NCI-H2227 (cell line): ENCODE measurements at regions not wholly inside any gene's neighbourhood (a gene's known extent, or its start where the extent isn't known, plus 50 kb on each side); places are given as distances from the start of the nearest gene placed in this dataset.

Source experiments
- DNase-seq: peaks from one replicate; lab custom pipeline; 2025; ENCODE audit not compliant: unreplicated experiment; lab: John Stamatoyannopoulos, UW

DNA sequence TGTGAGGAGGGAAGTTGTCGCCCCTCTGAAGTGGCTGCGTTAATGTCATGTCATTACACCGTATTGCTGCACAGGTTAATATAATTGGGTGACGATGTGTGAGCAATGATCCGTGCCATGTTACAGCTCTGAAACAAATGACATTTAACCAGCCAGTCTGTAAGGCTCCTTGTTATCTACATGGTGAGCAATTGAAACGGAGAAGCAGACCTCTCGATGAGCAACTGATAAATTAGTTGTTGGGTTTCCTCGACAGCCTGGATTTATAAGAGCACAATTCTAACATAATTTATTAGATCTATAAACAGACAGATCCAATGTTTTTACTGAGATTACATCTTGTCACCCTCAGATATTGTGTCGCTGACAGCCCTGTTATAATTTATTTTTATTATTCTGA is 49.9 kb upstream of the MAFB start:
- peak; percentile 41 for DNase-seq

DNA sequence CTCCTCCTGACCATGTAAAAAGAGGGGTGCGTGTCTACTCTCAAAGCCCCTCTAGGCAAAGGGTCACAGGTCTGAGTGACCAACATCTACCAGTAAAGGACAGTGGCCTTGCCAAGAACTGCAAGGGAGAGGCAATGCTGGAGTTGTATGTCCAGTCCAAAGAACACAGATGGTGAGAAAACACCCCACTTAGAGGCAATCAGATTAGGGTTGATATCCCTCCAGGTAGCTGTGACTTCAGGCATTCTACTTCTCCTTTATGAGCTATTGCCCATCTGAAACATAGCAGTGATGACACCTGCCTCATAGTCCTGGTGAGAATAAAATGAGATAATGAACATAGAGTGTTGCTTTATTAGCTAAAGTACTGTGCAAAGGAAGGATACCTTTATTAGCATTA is 50.8 kb upstream of the MAFB start:
- DNase-seq = no peak

GRCh38 chr20:40741507-40742106 is 52.6 kb upstream of the MAFB start:
- peak; percentile 44 for DNase-seq

DNA sequence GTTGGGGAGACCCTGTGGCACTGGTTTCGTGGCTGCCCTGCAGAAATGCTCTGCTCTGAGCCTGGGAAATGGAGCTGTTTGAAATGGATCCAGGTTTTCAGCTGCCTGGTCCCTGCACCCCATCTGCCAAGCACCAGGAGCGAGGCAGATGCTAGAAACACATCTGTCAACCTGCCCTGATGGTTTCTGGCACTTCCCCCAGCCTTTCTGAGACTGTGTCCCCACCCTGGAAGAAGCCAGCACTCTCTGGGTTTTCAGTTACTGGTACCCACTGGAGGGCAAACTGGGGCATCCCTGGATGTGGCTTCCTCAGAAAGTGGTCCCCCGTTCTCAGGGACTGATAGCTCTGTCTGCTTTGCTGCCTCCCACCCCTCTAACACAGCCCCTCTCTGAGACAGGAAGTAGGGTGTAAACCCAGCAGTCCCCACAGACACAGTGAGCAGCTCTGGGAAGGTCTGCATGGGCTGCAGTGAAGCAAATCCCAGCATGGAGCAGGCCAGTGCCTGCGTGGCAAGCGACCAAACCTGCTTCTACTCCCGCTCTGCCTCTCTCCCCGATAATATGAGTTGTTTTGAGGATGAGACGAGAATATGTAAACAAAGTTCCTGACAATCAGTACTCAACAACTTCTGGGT is 54.2 kb upstream of the MAFB start:
- no peak for DNase-seq

- no peak for DNase-seq
Measured at GRCh38 chr20:40744072-40744817, 55.2 kb upstream of the MAFB start.

DNA sequence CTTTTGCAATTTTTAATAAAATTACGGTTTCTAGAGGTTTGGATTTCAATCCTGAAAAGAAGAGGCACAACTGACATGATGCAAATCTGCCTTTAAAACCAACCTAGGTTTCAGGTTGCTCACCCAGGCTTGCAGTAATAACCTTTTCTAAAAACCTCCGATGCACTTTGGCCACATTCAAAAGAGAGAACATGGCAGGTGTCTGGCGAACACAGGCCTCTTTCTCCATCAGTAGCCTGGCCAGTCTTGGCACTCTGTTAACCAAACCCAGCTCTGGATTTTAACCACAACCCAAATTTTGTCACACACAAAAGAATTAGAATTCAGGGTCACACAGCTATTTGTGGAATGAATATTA is 55.8 kb upstream of the MAFB start:
- no peak for DNase-seq

DNA sequence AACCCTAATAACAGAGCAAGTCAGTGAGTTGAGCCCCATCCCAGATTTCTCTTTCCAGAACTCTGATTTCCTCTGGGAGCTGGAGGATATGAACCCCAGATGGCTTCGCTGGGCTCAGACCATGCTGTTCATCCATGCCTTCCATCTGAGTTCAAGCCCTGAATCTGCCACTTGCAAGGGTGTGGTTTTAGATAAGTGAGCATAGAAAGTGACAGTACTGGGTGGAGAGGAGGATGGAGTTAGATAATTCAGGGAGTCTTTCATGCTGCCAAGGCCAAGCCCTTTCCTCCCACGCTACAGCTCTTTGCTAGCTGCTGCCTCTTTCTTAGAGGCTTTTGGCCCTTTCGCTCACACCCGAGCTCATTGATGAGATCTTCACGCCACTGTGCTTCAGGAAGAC is 57.2 kb upstream of the MAFB start:
- no peak for DNase-seq

DNA sequence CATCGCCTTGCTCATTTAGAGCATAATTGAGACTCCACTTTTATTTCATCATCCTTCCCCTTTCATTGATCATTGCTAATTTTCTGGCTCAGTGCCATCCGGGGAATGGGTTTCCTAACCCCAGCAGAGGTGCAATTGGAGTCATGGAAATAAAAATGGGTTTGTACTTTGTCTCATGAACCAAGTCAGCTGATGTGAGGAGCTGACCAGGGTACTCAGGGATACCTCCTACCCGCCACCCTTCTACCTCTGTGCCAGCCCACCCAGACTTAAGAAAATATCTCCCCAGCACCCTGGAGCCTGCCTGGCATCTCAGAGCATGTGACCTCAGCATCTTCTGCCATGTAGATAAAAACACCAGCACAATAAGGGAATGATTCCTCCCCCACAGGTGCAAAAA is 59.1 kb upstream of the MAFB start:
- DNase-seq = no peak

GRCh38 chr20:40749985-40750506 is 61.0 kb upstream of the MAFB start:
- DNase-seq = no peak

DNA sequence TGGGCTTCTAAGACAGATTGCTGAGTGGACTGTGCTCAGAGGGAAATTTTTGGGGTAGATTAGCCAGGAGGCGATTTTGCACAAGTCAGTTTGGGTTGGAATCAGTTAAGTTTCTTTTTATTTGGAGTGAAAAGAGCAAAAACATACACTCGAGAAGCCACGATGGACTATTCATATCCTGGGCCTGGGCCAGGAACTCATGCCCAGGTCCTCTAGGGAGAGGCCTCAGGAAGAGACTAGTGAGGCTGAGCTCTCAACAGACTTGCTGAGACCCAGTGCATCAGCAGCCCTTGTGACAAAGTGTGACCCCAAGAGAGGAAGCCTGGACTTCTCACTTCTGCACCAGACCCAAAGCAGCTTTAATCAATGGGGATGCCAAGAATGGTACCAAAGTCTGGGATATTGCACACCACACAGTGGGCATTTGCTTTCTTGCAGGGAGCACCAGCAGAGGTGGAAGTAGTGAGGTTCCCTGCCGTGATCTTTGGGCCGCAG is 61.6 kb upstream of the MAFB start:
- no peak for DNase-seq

GRCh38 chr20:40753472-40753871 is 64.4 kb upstream of the MAFB start:
- no peak for DNase-seq

GRCh38 chr20:40754339-40754943 is 65.4 kb upstream of the MAFB start:
- no peak for DNase-seq

DNA sequence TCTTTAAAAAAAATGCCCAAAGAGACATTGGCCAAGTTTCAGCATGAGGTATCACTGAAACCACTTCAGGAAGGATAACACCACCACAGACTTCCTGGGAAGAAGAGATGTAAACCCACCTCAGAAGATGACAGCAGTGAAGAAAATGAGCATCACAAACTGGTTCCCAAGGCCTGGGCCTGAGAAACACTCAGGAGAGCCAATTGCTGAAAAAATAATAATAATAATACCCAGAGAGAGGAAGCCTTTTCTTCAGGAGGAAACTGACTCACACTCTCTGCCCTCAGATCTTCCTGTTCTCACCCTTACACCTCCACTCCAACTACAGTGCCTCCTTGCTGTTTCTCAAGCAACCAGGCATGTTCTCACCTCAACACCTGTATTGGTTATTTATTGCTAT is 68.1 kb upstream of the MAFB start:
- DNase-seq = no peak

- DNase-seq = no peak
Measured at GRCh38 chr20:40758790-40759189, 69.8 kb upstream of the MAFB start.

GRCh38 chr20:40760399-40760798 is 71.4 kb upstream of the MAFB start:
- DNase-seq = no peak

DNA sequence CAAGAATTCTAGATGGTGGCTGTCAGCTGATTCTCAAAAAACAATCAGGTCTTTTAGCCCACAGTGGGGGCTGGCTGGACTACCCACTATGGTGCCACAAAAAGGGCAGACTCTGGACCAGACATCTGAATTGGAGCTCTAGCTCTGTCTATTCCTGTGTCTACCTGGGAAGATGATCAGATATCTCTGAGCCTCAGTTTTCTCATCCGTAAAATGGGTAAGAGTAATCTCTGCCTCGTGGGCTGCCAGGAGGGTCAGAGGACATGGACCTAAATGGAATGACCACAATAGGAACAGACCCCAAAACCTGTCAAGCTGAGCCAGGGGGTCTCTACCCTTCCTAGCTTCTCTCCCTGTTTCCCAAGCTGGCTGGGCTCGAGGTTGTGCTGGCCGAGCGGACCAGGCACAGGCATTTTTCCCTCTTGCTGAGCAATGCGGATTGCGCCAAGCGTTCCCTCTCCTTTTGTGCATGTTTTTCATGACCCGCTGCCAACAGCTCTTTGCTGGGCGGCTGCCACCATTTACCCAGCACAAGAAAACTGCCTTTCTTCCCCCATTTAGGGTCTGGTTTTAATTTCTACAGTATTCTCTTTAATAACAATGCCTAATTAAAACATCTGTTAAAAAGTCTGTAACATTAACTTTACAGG is 74.7 kb upstream of the MAFB start:
- no peak for DNase-seq

DNA sequence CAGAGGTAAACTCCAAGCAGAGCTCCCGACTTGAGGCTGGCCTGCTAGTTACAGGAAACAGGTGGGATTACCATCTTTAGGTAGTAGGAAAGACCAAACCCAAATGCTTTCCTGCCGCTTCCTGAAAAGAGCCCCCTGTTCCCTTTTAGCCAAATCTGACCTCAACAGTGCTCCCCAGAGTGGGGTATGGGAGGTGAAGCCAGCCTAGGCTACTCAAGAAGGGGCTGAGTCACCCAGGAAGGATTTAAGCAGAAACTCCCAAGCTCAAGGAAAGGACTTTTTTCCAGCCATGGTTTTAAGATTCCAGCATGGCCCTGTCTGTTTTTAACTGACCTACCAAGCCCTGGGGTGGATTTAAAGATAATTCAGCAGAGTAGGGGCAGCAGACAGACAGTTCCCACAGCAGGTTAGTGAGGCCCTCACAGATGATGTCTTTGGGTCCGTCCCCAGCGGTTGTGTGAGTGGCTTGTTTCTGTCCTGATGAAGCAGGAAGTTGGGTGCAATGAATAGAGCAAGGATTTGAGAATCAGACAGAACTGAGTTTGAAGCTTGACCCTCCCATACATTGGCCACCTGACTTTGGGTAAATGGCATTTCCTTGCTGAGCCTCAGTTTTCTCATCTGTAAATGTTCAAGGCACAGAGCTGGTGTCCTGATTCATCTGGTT is 76.9 kb upstream of the MAFB start:
- DNase-seq = no peak

DNA sequence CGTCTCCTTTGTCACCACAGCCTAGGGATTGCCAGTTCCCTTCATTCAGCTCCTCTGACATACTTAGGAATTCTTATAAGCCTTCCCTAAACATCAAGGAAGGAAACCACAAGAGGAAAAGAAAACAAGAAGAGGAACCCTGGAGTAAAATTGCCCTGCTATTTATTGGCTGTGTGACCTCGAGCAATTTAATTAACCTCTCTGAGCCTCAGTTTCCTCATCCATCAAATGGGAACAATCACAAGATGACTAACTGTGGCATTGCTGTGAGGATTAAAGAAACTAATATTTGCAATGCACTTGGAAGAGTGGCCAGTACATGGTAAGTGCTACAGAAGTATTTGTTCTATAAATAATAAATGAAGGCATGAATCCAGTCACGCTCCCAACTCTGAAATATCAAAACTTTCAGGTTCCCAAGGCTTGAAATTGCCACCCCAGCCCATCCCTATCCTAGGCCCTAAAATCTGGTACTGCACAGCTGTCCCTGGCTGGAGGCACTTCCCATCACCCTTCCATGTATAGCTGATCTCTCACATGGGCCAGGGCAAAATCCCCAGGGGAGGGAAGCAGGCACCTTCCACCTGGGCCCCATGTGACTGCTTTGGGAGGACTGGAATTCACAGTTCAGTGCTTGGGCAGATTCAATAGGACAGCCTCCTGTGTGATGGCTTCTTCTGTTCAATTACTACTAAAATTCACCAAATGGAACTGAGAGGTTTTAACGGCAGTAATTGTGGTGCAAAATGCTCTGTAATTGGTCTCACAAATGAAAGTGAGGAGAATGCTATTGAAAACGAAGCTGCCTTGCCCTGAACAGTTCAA is 78.0 kb upstream of the MAFB start:
- DNase-seq = peak; percentile 36

DNA sequence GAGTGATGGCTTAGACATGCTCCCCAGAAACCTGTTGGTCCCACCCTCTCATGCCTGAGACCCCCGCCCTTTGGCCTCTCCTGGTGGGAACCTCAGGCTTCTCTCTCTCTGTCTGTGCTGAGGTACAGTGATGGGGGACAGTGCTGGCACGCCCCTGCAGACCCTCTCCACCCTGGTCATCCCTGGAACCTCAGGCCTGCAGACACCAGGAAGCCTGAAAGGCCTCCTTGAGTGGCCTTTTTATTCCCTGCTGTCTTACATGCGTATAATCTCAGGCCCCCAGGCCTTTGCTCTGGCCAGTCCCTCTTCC is 78.5 kb upstream of the MAFB start:
- no peak for DNase-seq

DNA sequence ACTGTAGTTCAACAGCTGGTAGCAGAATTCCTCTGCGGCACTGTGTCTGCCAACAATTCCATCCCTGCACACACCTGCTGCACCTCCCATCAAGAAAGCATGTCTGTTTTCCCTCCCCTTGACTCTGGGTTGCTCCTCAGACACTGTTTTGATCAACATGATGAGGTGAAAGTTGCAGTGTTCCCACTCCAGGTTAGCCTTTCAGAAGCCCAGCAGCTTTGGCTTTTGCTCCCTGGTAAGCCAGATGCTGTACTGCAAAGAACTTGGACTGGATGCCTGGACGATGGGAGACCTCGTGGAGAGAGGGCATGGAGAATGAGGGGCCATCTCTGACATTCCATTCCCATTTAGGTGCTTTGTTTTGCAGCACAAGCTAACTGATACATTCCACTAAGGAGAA is 79.1 kb upstream of the MAFB start:
- no peak for DNase-seq
